ENCODE measurements at regions not wholly inside any gene's neighbourhood (a gene's known extent, or its start where the extent isn't known, plus 50 kb on each side); places are given as distances from the start of the nearest gene placed in this dataset.

GRCh38 chr15:52879145-52879544, 89.0 kb upstream of the ONECUT1 start:
- TF ChIP-seq, protein P1, sequence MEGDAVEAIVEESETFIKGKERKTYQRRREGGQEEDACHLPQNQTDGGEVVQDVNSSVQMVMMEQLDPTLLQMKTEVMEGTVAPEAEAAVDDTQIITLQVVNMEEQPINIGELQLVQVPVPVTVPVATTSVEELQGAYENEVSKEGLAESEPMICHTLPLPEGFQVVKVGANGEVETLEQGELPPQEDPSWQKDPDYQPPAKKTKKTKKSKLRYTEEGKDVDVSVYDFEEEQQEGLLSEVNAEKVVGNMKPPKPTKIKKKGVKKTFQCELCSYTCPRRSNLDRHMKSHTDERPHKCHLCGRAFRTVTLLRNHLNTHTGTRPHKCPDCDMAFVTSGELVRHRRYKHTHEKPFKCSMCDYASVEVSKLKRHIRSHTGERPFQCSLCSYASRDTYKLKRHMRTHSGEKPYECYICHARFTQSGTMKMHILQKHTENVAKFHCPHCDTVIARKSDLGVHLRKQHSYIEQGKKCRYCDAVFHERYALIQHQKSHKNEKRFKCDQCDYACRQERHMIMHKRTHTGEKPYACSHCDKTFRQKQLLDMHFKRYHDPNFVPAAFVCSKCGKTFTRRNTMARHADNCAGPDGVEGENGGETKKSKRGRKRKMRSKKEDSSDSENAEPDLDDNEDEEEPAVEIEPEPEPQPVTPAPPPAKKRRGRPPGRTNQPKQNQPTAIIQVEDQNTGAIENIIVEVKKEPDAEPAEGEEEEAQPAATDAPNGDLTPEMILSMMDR (IDR thresholded peaks at IDR 0.05): no peak
- TF ChIP-seq POLR2A (IDR thresholded peaks at IDR 0.05): no peak
- TF ChIP-seq POLR2AphosphoS5 (IDR thresholded peaks at IDR 0.05; ENCODE audit: insufficient read depth in 1 of 2, low read depth in 1 of 2): no peak

All from vagina (tissue), 2 donors.